BLaER1 (cell line): ENCODE measurements at regions not wholly inside any gene's neighbourhood (a gene's known extent, or its start where the extent isn't known, plus 50 kb on each side); places are given as distances from the start of the nearest gene placed in this dataset.

Experiments
- H3K27ac ChIP-seq: shearing (Covaris generic); formaldehyde crosslinking; 2 replicates; pipeline ENCODE4 v1.8.1; 2022
- H3K27me3 ChIP-seq: shearing (Covaris generic); formaldehyde crosslinking; 2 replicates; pipeline ENCODE4 v1.8.1; 2022
- H3K36me3 ChIP-seq: shearing (Covaris generic); formaldehyde crosslinking; 2 replicates; pipeline ENCODE4 v1.8.1; 2022
- H3K4me1 ChIP-seq: shearing (Covaris generic); formaldehyde crosslinking; 2 replicates; pipeline ENCODE4 v1.8.1; 2022
- H3K4me2 ChIP-seq: shearing (Covaris generic); formaldehyde crosslinking; 2 replicates; pipeline ENCODE4 v1.8.1; 2022
- H3K4me3 ChIP-seq: shearing (Covaris generic); formaldehyde crosslinking; 2 replicates; pipeline ENCODE4 v1.8.1; 2022
- H3K9ac ChIP-seq: shearing (Covaris generic); formaldehyde crosslinking; 2 replicates; pipeline ENCODE4 v1.8.1; 2022
- H3K9me3 ChIP-seq: shearing (Covaris generic); formaldehyde crosslinking; 2 replicates; pipeline ENCODE4 v1.8.1; 2022
- H4K20me1 ChIP-seq: shearing (Covaris generic); formaldehyde crosslinking; 2 replicates; pipeline ENCODE4 v1.8.1; 2022
- Cebpa-rat ChIP-seq: shearing (Covaris generic); IDR thresholded peaks from 2 replicates; pipeline ENCODE4 v1.8.1; 2022

- no peak for TF ChIP-seq Cebpa-rat
- H3K27ac ChIP-seq, result no peak overlapping the region
- no peak overlapping the region for H3K4me2 ChIP-seq
- no peaks in the 10 kb centered on the region for H3K4me1 ChIP-seq
- no peaks in the 10 kb centered on the region for H3K9me3 ChIP-seq
- H3K27me3 ChIP-seq, result no peaks in the 10 kb centered on the region
- H3K9ac ChIP-seq, result no peak overlapping the region
- H3K4me3 ChIP-seq, result no peak overlapping the region
- no peaks in the 10 kb centered on the region for H3K36me3 ChIP-seq
- H4K20me1 ChIP-seq, result no peaks in the 10 kb centered on the region
These were observed 112.3 kb upstream of the TRABD2B start for GRCh38 chr1:48109390-48110013.

- Histone ChIP-seq H3K36me3 (no peaks in the 10 kb centered on the region), H3K4me1 (no peaks in the 10 kb centered on the region), H3K27ac (no peak overlapping the region), H3K9me3 (no peaks in the 10 kb centered on the region), H3K4me3 (no peak overlapping the region), H3K4me2 (no peak overlapping the region), H3K9ac (no peak overlapping the region), H4K20me1 (no peaks in the 10 kb centered on the region), H3K27me3 (no peaks in the 10 kb centered on the region)
- TF ChIP-seq Cebpa-rat, result no peak
These were observed 110.3 kb upstream of the TRABD2B start for GRCh38 chr1:48107516-48107915.

- H3K36me3 ChIP-seq, result no peaks in the 10 kb centered on the region
- H3K4me1 ChIP-seq, result no peaks in the 10 kb centered on the region
- H3K4me2 ChIP-seq, result no peak overlapping the region
- no peak overlapping the region for H3K27ac ChIP-seq
- no peak overlapping the region for H3K9ac ChIP-seq
- no peaks in the 10 kb centered on the region for H3K9me3 ChIP-seq
- TF ChIP-seq Cebpa-rat, result no peak
- H4K20me1 ChIP-seq, result no peaks in the 10 kb centered on the region
- no peak overlapping the region for H3K4me3 ChIP-seq
- no peaks in the 10 kb centered on the region for H3K27me3 ChIP-seq
These were observed 108.9 kb upstream of the TRABD2B start for GRCh38 chr1:48106049-48106448.

- TF ChIP-seq Cebpa-rat, result no peak
- no peak overlapping the region for H3K4me3 ChIP-seq
- H3K4me2 ChIP-seq, result no peak overlapping the region
- no peaks in the 10 kb centered on the region for H3K27me3 ChIP-seq
- H3K27ac ChIP-seq, result no peak overlapping the region
- no peak overlapping the region for H3K9ac ChIP-seq
- no peaks in the 10 kb centered on the region for H3K4me1 ChIP-seq
- H3K9me3 ChIP-seq, result no peaks in the 10 kb centered on the region
- no peaks in the 10 kb centered on the region for H3K36me3 ChIP-seq
- no peaks in the 10 kb centered on the region for H4K20me1 ChIP-seq
These were observed 108.0 kb upstream of the TRABD2B start for GRCh38 chr1:48105165-48105564.

- H3K27me3 ChIP-seq, result no peaks in the 10 kb centered on the region
- H3K9ac ChIP-seq, result no peak overlapping the region
- H3K27ac ChIP-seq, result no peak overlapping the region
- H3K4me2 ChIP-seq, result no peak overlapping the region
- H3K4me3 ChIP-seq, result no peak overlapping the region
- H3K36me3 ChIP-seq, result no peaks in the 10 kb centered on the region
- H3K4me1 ChIP-seq, result no peaks in the 10 kb centered on the region
- TF ChIP-seq Cebpa-rat, result no peak
- H3K9me3 ChIP-seq, result no peaks in the 10 kb centered on the region
- no peaks in the 10 kb centered on the region for H4K20me1 ChIP-seq
These were observed 106.3 kb upstream of the TRABD2B start for GRCh38 chr1:48103495-48103894.

- TF ChIP-seq Cebpa-rat, result no peak
- Histone ChIP-seq H4K20me1 (no peaks in the 10 kb centered on the region), H3K36me3 (no peaks in the 10 kb centered on the region), H3K27ac (no peak overlapping the region), H3K9me3 (no peaks in the 10 kb centered on the region), H3K9ac (no peak overlapping the region), H3K27me3 (no peaks in the 10 kb centered on the region), H3K4me1 (no peaks in the 10 kb centered on the region), H3K4me2 (no peak overlapping the region), H3K4me3 (no peak overlapping the region)
These were observed 105.6 kb upstream of the TRABD2B start for GRCh38 chr1:48102766-48103165.

- Histone ChIP-seq H3K36me3 (no peaks in the 10 kb centered on the region), H3K27me3 (no peaks in the 10 kb centered on the region), H3K27ac (no peak overlapping the region), H3K9ac (no peak overlapping the region), H3K4me3 (no peak overlapping the region), H3K4me1 (no peaks in the 10 kb centered on the region), H4K20me1 (no peaks in the 10 kb centered on the region), H3K9me3 (no peaks in the 10 kb centered on the region), H3K4me2 (no peak overlapping the region)
- TF ChIP-seq Cebpa-rat, result no peak
These were observed 102.0 kb upstream of the TRABD2B start for GRCh38 chr1:48099072-48099773.

GRCh38 chr1:48093696-48094528 is 96.7 kb upstream of the TRABD2B start:
- Histone ChIP-seq H3K9me3 (no peaks in the 10 kb centered on the region), H3K4me3 (no peak overlapping the region), H3K9ac (no peak overlapping the region), H3K4me2 (no peak overlapping the region), H3K27ac (no peak overlapping the region), H4K20me1 (no peaks in the 10 kb centered on the region), H3K4me1 (no peaks in the 10 kb centered on the region), H3K36me3 (no peaks in the 10 kb centered on the region), H3K27me3 (no peaks in the 10 kb centered on the region)
- no peak for TF ChIP-seq Cebpa-rat

- TF ChIP-seq Cebpa-rat, result no peak
- Histone ChIP-seq H3K9ac (no peak overlapping the region), H3K36me3 (no peaks in the 10 kb centered on the region)
These were observed 96.0 kb upstream of the TRABD2B start for GRCh38 chr1:48093147-48093546.

GRCh38 chr1:48092401-48092800 is 95.2 kb upstream of the TRABD2B start:
- Histone ChIP-seq H3K9me3 (no peaks in the 10 kb centered on the region), H3K4me1 (no peaks in the 10 kb centered on the region), H3K4me2 (no peak overlapping the region), H3K4me3 (no peak overlapping the region), H3K27me3 (no peaks in the 10 kb centered on the region), H3K27ac (no peak overlapping the region), H3K36me3 (no peaks in the 10 kb centered on the region), H4K20me1 (no peaks in the 10 kb centered on the region), H3K9ac (no peak overlapping the region)
- no peak for TF ChIP-seq Cebpa-rat

More at GRCh38 chr1:48093147-48093546, 96.0 kb upstream of the TRABD2B start:
- no peaks in the 10 kb centered on the region for H3K4me1 ChIP-seq
- no peaks in the 10 kb centered on the region for H3K9me3 ChIP-seq
- no peaks in the 10 kb centered on the region for H4K20me1 ChIP-seq
- H3K4me3 ChIP-seq, result no peak overlapping the region
- no peak overlapping the region for H3K4me2 ChIP-seq
- no peak overlapping the region for H3K27ac ChIP-seq
- no peaks in the 10 kb centered on the region for H3K27me3 ChIP-seq
